ENCODE measurements at regions not wholly inside any gene's neighbourhood (a gene's known extent, or its start where the extent isn't known, plus 50 kb on each side); places are given as distances from the start of the nearest gene placed in this dataset.
"Not testable (repeated sequence)": the region's sequence is repeated elsewhere in the genome, so short reads cannot be mapped to it uniquely, and the experiment has no call there.

DNA sequence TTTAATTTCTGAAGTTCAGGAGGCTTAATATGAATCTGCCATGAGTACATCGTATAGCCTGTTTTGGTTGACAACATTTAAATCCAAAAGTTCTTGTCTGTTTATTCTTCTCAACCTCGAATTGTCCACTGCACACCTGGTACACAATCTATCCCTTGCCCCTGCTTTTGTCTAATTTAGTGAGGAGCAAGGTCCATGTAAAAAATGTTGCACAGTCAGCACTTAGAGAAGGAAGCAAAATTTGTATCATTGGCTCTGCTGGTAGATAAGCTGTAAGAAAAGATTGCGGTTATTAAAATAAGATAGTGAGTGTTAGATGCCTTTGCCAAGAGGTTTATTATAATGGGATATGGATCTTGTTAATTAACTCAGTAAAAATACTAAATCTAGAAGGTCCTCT, 761.5 kb downstream of the RAPGEF2 start:
- TF ChIP-seq, protein P1, sequence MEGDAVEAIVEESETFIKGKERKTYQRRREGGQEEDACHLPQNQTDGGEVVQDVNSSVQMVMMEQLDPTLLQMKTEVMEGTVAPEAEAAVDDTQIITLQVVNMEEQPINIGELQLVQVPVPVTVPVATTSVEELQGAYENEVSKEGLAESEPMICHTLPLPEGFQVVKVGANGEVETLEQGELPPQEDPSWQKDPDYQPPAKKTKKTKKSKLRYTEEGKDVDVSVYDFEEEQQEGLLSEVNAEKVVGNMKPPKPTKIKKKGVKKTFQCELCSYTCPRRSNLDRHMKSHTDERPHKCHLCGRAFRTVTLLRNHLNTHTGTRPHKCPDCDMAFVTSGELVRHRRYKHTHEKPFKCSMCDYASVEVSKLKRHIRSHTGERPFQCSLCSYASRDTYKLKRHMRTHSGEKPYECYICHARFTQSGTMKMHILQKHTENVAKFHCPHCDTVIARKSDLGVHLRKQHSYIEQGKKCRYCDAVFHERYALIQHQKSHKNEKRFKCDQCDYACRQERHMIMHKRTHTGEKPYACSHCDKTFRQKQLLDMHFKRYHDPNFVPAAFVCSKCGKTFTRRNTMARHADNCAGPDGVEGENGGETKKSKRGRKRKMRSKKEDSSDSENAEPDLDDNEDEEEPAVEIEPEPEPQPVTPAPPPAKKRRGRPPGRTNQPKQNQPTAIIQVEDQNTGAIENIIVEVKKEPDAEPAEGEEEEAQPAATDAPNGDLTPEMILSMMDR (conservative IDR thresholded peaks at IDR 0.05; ENCODE audit: control insufficient read depth, insufficient read depth, low read depth, low read length): no peak
- DNase-seq (ENCODE audit: low read depth): no peak
- H3K4me3 ChIP-seq (ENCODE audit: control insufficient read depth, low read depth, low read length): no peak overlapping the region

DNA sequence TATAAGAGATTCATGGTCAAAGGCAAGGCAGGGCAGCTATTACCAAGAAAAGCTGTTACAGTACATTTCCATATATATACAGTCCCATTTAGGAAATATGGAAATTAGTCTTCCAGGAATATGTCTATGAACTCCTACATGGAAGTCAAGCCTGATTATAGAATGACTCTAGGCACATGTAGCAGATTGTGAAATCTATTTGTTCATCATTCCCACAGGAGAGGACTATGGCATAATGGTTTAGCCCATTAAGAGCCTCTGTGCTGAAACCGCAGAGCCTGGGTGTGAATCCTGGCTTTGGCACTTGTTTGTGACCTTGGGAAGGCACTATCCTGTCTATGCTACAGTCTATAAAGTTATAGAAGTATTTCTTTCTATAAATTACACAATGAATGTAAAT, 764.8 kb downstream of the RAPGEF2 start:
- DNase-seq (ENCODE audit: low read depth): no peak
- H3K4me3 ChIP-seq (ENCODE audit: control insufficient read depth, low read depth, low read length): no peak overlapping the region
- TF ChIP-seq, protein P1 (conservative IDR thresholded peaks at IDR 0.05; ENCODE audit: control insufficient read depth, insufficient read depth, low read depth, low read length): no peak

DNA sequence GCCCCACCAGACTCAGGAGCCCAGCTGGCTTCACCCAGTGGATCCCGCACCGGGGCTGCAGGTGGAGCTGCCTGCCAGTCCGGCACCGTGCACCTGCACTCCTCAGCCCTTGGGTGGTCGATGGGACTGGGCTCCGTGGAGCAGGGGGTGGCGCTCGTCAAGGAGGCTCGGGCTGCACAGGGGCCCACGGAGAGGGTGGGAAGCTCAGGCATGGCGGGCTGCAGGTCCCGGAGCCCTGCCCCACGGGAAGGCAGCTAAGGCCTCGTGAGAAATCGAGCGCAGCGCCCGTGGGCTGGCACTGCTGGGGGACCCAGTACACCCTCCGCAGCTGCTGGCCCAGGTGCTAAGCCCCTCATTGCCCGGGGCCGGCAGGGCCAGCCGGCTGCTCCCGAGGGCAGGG, 766.1 kb downstream of the RAPGEF2 start:
- not testable (repeated sequence) for H3K4me3 ChIP-seq (ENCODE audit: control insufficient read depth, low read depth, low read length); DNase-seq (ENCODE audit: low read depth)

- TF ChIP-seq, protein P1 (conservative IDR thresholded peaks at IDR 0.05; ENCODE audit: control insufficient read depth, insufficient read depth, low read depth, low read length): no peak
- no peak for DNase-seq (ENCODE audit: low read depth)
- no peak overlapping the region for H3K4me3 ChIP-seq (ENCODE audit: control insufficient read depth, low read depth, low read length)
Measured at GRCh38 chr4:159871141-159871540, 768.3 kb downstream of the RAPGEF2 start.

GRCh38 chr4:159881158-159881557, 778.3 kb downstream of the RAPGEF2 start:
- no peak for DNase-seq (ENCODE audit: low read depth)
- TF ChIP-seq, protein P1 (conservative IDR thresholded peaks at IDR 0.05; ENCODE audit: control insufficient read depth, insufficient read depth, low read depth, low read length): no peak
- no peak overlapping the region for H3K4me3 ChIP-seq (ENCODE audit: control insufficient read depth, low read depth, low read length)

DNA sequence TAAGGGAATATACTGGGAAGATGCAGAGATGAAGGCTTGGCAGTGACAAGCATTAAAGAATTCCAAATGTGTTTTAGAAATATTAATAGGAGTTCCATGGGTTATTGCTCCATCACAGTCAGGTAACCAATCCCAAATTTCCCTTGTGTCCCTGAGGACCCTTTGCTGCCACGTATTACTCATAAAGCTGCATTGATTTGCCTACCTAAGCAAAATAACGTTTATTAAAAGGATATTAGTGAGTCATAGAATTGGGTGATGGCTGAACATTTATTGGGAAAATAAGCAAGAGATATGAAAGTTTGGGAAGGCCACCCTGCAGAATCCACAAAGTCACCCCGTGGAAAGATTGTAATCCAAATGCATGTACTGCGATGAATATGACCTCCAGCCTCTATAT, 782.1 kb downstream of the RAPGEF2 start:
- H3K4me3 ChIP-seq (ENCODE audit: control insufficient read depth, low read depth, low read length): no peak overlapping the region
- TF ChIP-seq, protein P1 (conservative IDR thresholded peaks at IDR 0.05; ENCODE audit: control insufficient read depth, insufficient read depth, low read depth, low read length): no peak
- DNase-seq (ENCODE audit: low read depth): no peak

DNA sequence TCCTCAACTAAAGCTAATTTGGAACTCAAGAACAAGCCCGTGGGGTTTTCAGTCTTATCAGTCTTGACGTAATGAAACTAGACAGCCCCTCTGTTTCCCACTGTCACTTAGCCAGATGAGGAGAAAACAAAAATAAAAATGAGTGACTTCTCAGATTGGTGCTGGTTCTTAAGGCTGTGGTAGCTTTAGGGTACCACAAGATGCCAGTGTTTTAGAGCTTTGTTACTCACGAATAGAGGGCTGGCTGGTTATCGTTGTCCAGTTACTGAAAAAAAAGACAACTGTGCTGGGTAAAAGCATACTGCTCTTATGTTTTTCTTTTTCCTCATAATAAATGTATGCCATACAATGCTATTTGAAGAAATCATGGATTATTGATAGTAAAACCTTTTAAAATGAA, 796.7 kb downstream of the RAPGEF2 start:
- TF ChIP-seq, protein P1 (conservative IDR thresholded peaks at IDR 0.05; ENCODE audit: control insufficient read depth, insufficient read depth, low read depth, low read length): no peak
- H3K4me3 ChIP-seq (ENCODE audit: control insufficient read depth, low read depth, low read length): no peak overlapping the region
- no peak for DNase-seq (ENCODE audit: low read depth)

Measured in fibroblast of mammary gland (primary cell).